ENCODE measurements at regions not wholly inside any gene's neighbourhood (a gene's known extent, or its start where the extent isn't known, plus 50 kb on each side); places are given as distances from the start of the nearest gene placed in this dataset.

- H3K4me3 ChIP-seq (ENCODE audit: low read depth, low read length) = no peak overlapping the region
- no peak for DNase-seq (ENCODE audit: low read depth)
- TF ChIP-seq CTCF (IDR thresholded peaks at IDR 0.05; ENCODE audit: insufficient read depth, low read depth, low read length, missing control alignments) = no peak
Observed at GRCh38 chr18:68102117-68102516, 585.6 kb upstream of the DSEL start.

- H3K4me3 ChIP-seq (ENCODE audit: low read depth, low read length) = no peak overlapping the region
- TF ChIP-seq CTCF (IDR thresholded peaks at IDR 0.05; ENCODE audit: insufficient read depth, low read depth, low read length, missing control alignments) = no peak
- DNase-seq (ENCODE audit: low read depth) = no peak
Observed at GRCh38 chr18:68098655-68099054, 582.1 kb upstream of the DSEL start.

GRCh38 chr18:68086481-68086880 lies 570.0 kb upstream of the DSEL start:
- no peak for TF ChIP-seq CTCF (IDR thresholded peaks at IDR 0.05; ENCODE audit: insufficient read depth, low read depth, low read length, missing control alignments)
- no peak for DNase-seq (ENCODE audit: low read depth)
- no peak overlapping the region for H3K4me3 ChIP-seq (ENCODE audit: low read depth, low read length)

GRCh38 chr18:68085251-68085650 lies 568.7 kb upstream of the DSEL start:
- H3K4me3 ChIP-seq (ENCODE audit: low read depth, low read length) = no peak overlapping the region
- no peak for TF ChIP-seq CTCF (IDR thresholded peaks at IDR 0.05; ENCODE audit: insufficient read depth, low read depth, low read length, missing control alignments)
- no peak for DNase-seq (ENCODE audit: low read depth)

- no peak overlapping the region for H3K4me3 ChIP-seq (ENCODE audit: low read depth, low read length)
- no peak for TF ChIP-seq CTCF (IDR thresholded peaks at IDR 0.05; ENCODE audit: insufficient read depth, low read depth, low read length, missing control alignments)
- no peak for DNase-seq (ENCODE audit: low read depth)
Observed at GRCh38 chr18:68083776-68084175, 567.3 kb upstream of the DSEL start.

- H3K4me3 ChIP-seq (ENCODE audit: low read depth, low read length) = no peak overlapping the region
- no peak for DNase-seq (ENCODE audit: low read depth)
- no peak for TF ChIP-seq CTCF (IDR thresholded peaks at IDR 0.05; ENCODE audit: insufficient read depth, low read depth, low read length, missing control alignments)
Observed at GRCh38 chr18:68083131-68083530, 566.6 kb upstream of the DSEL start.

- no peak for DNase-seq (ENCODE audit: low read depth)
- no peak overlapping the region for H3K4me3 ChIP-seq (ENCODE audit: low read depth, low read length)
- TF ChIP-seq CTCF (IDR thresholded peaks at IDR 0.05; ENCODE audit: insufficient read depth, low read depth, low read length, missing control alignments) = no peak
Observed at GRCh38 chr18:68072744-68073143, 556.2 kb upstream of the DSEL start.
